ENCODE measurements at regions not wholly inside any gene's neighbourhood (a gene's known extent, or its start where the extent isn't known, plus 50 kb on each side); places are given as distances from the start of the nearest gene placed in this dataset.

- DNase-seq (ENCODE audit: low spot score) = no peak
Measured at GRCh38 chr2:22894761-22895160, 490.2 kb upstream of the KLHL29 start.

DNA sequence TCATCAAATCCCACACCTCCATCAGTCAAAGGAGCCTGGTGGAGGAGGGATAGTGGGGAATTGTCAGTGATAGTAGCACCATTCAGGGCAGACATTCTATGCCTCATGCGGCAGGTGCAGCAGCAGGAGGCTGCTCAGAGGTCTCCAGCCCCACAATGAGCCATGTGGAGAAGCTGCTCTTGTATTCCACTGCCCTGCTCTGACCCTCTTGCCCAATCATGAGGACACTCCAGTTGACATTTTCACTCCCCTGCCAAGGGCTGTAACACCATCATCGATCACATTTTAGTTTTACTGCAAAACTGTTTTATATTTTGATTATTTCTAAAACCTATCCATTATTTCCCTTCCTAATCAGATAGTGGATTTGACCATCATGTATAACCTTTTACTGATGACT, 487.6 kb upstream of the KLHL29 start:
- no peak for DNase-seq (ENCODE audit: low spot score)

- DNase-seq (ENCODE audit: low spot score) = no peak
Measured at GRCh38 chr2:22900674-22901073, 484.3 kb upstream of the KLHL29 start.

GRCh38 chr2:22901471-22902179, 483.4 kb upstream of the KLHL29 start:
- no peak for DNase-seq (ENCODE audit: low spot score)

- no peak for DNase-seq (ENCODE audit: low spot score)
Measured at GRCh38 chr2:22902180-22902550, 482.8 kb upstream of the KLHL29 start.

GRCh38 chr2:22902662-22903165, 482.3 kb upstream of the KLHL29 start:
- DNase-seq (ENCODE audit: low spot score) = no peak

GRCh38 chr2:22903616-22904015, 481.4 kb upstream of the KLHL29 start:
- DNase-seq (ENCODE audit: low spot score) = no peak

DNA sequence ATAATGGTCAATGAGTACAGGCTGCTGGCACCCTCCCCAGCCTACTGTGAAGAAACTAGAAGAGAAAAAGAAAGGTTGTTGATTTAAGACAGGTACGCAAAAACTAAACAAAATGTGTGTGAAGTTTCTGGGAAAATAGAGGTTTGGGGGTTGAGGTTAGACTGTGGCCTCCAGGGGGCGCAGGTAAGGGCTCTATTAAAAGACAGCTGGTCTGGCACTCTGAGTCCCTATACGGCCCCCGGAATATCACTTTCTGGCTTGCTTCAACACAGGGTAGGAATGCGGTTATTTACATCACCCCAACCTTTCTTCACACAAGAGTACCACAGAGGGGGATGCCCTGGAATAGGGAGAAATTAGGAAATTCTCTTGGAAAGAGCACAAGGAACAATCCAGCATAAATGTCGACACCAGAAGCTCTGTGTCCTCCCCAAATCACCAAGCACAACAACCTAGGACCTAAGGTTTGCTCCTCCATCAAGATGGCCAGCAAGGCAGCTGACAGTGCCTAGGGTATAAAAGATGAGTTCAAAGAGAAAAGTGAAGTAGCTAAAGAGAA, 480.8 kb upstream of the KLHL29 start:
- peak; percentile 4 for DNase-seq (ENCODE audit: low spot score)

GRCh38 chr2:22907330-22907729, 477.6 kb upstream of the KLHL29 start:
- DNase-seq (ENCODE audit: low spot score) = no peak

DNA sequence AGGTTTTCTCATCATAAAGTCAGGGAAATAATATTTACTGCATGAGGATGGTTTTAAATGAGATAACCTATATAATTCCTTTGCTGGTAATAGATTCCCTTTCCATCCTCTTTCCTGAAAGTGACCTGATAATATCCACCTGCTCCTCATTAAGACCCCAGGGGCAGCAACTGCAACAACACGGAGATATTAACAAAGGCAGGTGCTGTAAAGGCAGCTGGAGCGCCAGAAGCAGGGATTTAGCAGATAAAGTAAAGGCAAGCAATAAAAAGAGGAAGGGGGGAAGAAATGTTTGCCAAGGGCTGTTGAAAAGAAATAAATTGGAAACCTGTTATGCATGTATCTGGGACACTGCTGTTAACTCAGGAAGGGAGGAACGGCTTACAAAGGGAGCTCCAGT, 472.6 kb upstream of the KLHL29 start:
- DNase-seq (ENCODE audit: low spot score) = no peak

GRCh38 chr2:22929998-22930397, 455.0 kb upstream of the KLHL29 start:
- no peak for DNase-seq (ENCODE audit: low spot score)

DNA sequence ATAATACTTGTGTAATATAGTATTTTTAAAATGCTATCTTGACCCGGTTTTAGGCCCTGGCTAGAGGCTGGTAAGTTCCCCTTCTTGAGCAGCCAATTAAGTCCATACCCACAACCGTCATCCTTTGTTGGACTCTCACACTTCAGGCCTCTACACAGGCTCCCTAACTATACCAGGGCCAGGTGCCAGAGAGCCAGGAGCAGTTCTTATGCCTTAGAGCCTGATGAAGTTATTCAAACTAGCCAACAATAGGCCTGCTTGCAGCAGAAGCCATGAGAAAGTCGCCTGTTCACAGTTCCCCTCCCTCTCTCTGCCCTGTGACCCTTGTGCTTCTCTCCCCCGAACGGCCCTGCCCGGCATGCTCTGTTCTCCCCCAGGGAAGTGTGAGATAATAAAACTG, 454.2 kb upstream of the KLHL29 start:
- no peak for DNase-seq (ENCODE audit: low spot score)

GRCh38 chr2:22932288-22932687, 452.7 kb upstream of the KLHL29 start:
- DNase-seq (ENCODE audit: low spot score) = no peak

- no peak for DNase-seq (ENCODE audit: low spot score)
Measured at GRCh38 chr2:22934747-22935146, 450.2 kb upstream of the KLHL29 start.

GRCh38 chr2:22942441-22942840, 442.5 kb upstream of the KLHL29 start:
- DNase-seq (ENCODE audit: low spot score) = no peak

- DNase-seq (ENCODE audit: low spot score) = no peak
Measured at GRCh38 chr2:22944143-22944542, 440.8 kb upstream of the KLHL29 start.

DNA sequence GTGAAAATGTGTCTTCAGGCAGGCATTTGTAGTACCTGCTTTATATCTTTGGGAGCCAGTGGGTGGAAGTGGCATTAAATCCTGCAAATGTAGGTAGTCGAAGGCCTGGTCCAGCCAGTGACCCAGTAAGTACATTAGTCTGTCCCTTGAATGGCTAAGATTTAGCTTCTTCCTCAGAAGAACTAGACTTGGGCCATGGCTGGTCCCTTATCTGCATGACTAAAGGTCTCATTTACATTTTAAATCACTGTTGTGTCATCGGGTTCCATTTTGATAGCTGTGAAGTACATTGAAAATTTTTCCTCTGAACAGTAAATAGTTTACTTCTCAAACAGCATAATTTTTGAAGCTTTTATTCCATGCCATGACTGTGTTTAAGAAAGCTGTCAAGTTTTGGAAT, 438.4 kb upstream of the KLHL29 start:
- DNase-seq (ENCODE audit: low spot score) = no peak

DNA sequence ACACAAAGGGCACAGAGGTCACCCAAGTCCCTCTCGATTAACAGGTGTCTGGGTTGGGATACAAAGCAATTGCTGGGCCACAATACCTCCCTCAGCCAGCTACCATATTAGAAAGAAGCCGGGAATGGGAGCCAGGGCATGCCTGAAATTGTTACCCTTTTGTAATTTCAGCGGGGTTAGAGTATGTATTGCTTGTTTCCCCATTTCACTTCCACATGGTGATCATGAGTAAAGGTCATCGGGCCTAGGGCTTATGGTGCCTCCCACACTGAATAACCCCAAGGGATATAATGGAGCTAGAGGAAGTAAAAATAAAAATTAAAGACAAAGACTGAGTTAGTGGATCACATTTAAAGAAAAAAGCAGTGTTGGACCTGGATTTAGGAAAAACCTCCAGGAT, 437.2 kb upstream of the KLHL29 start:
- no peak for DNase-seq (ENCODE audit: low spot score)

- no peak for DNase-seq (ENCODE audit: low spot score)
Measured at GRCh38 chr2:22950431-22950830, 434.5 kb upstream of the KLHL29 start.

DNA sequence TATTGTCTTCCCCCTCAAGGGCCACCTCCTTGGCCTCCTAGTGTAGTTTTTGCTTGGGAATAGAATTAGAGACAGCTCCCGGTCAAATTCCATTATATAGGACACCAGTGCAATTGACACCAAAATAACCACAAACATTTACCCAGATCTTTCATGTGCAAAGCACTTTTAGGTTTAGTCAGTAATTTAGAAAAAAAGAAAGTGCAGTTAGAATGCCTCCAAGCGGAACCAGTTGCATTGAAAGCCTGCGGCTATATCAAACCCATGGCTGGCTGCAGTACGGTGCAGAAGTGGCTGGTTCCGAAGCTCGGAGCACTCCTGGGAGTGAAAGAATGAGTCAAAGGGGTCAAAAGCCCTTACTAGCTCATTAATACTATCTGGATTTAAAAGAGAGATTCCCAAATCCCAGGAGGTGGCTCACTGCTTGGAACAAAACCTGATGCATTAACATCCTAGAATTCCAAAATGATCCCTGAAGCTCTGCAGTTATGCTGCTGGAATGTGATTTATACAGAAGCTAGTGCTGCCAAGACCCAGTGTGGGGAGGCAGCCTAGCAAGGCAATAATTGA, 432.2 kb upstream of the KLHL29 start:
- DNase-seq (ENCODE audit: low spot score) = no peak

DNA sequence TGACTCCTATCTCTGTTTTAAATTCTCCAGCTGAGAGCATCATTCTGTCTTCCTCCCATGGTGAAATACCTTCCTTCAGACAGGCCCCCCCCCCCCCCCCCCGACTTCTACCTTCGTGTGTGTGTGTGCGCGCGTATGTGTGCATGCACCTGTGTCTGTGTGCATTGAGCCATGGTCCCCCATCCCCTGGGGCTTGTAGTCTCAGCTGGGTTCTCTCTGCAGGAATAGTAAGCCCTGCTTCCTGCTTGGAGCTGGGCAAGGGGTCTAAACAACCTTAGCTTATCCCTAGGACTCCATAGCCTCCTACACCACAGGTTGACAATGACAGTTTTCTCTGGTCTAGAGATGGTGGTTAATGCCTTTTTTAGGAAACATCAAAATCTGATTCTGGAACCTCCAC, 427.5 kb upstream of the KLHL29 start:
- DNase-seq (ENCODE audit: low spot score) = no peak

DNA sequence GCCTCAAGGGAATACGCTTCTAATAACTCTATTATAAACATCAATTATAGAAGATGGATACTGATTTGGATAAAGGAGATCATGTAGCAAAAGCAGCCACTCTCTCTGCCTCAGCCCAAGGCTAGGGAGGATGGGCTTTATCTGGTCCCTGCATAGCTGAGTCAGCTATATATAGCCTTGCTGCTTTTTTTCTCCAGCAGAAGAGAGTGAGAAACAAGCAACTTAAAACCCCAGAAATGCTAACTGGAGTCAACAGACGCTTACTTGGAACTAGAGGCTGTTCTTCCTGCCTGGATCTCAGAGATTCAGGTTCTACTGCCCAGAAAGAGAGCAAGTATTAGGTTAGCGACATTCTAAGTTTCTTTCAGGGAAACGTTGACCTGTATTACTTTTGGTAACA, 426.7 kb upstream of the KLHL29 start:
- DNase-seq (ENCODE audit: low spot score) = no peak

GRCh38 chr2:22967756-22968155, 417.2 kb upstream of the KLHL29 start:
- no peak for DNase-seq (ENCODE audit: low spot score)
